ENCODE measurements at regions not wholly inside any gene's neighbourhood (a gene's known extent, or its start where the extent isn't known, plus 50 kb on each side); places are given as distances from the start of the nearest gene placed in this dataset.

GRCh38 chr9:72420783-72421182 lies 55.8 kb upstream of the ZFAND5 start:
- ChIA-PET POLR2A (no interaction called here), CTCF (no interaction called here)
- no peak overlapping the region for H3K27ac Mint-ChIP-seq
- DNase-seq, result no peak
- no peaks in the 10 kb centered on the region for H3K9me3 Mint-ChIP-seq
- H3K36me3 Mint-ChIP-seq (ENCODE audit: low read depth), result no peaks in the 10 kb centered on the region
- H3K4me1 Mint-ChIP-seq, result no peaks in the 10 kb centered on the region
- H3K4me3 Mint-ChIP-seq, result no peak overlapping the region
- no peaks in the 10 kb centered on the region for H3K27me3 Mint-ChIP-seq

DNA sequence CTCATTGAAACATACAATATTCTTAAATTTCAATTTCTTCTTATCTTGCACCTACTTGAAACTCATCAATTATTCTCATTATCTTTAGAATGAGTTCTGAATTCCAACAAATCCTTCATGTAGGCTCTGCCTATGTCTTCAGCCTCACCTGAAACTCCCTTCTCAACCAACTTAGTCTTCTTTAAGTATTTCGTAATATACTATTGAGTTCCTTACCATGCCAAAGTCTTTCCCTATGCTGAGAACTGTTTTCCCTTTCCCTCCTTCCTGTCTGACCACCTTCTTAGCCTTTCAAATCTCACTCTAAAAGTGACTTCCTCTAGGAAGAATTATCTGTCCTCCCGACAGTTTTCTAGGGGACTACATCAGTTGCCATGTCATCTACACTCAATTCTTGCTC lies 50.9 kb upstream of the ZFAND5 start:
- H3K4me1 Mint-ChIP-seq, result no peaks in the 10 kb centered on the region
- POLR2A ChIA-PET, result no interaction called here
- DNase-seq, result no peak
- no peak overlapping the region for H3K27ac Mint-ChIP-seq
- no peak overlapping the region for H3K4me3 Mint-ChIP-seq
- CTCF ChIA-PET, result interaction anchor here (0.6 kb wide), 1 partner anchor 126 kb away, joined by 4 read pairs; no protein-coding TSS in a partner anchor
- H3K36me3 Mint-ChIP-seq (ENCODE audit: low read depth), result no peaks in the 10 kb centered on the region
- H3K9me3 Mint-ChIP-seq, result no peaks in the 10 kb centered on the region
- H3K27me3 Mint-ChIP-seq, result no peaks in the 10 kb centered on the region

DNA sequence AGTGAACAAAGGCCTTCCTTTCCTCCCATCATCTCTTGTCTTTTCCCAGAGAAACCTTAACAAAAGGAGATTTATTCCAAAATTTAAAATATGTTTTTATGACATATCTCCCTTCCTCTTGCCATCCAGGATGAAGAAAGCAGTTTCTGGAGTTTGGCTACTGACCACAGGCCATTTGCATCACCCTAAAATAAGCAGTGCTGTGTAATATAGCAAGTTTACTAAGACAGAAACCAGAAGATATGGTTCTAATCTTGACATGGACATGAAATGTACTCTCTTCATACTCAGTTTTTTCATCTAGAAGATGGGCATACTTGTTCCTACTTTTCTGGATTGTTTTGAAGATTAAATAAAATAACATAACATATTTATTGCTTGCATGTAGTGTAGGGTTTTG lies 50.2 kb upstream of the ZFAND5 start:
- ChIA-PET POLR2A (no interaction called here), CTCF (no interaction called here)
- Mint-ChIP-seq H3K9me3 (no peaks in the 10 kb centered on the region), H3K27ac (no peak overlapping the region), H3K36me3 (ENCODE audit: low read depth) (no peaks in the 10 kb centered on the region), H3K27me3 (no peaks in the 10 kb centered on the region), H3K4me3 (no peak overlapping the region), H3K4me1 (no peaks in the 10 kb centered on the region)
- no peak for DNase-seq

Data from activated CD4-positive, alpha-beta T cell treated with anti-CD3 and anti-CD28 coated beads, Interleukin-2, amount 10 ng/mL, durations not matched to agents 7 days and 5 days (primary cell).